Activated T-cell treated with anti-CD3 and anti-CD28 coated beads, Interleukin-2, amount 50 U/mL, for 1 hour (primary cell): ENCODE measurements at regions not wholly inside any gene's neighbourhood (a gene's known extent, or its start where the extent isn't known, plus 50 kb on each side); places are given as distances from the start of the nearest gene placed in this dataset.

Experiments used
- DNase-seq: peaks from one replicate; pipeline ENCODE4 v3.0.0-alpha.2; 2020

GRCh38 chr6:147759536-147759935 lies 251.0 kb downstream of the SAMD5 start:
- DNase-seq, result no peak

DNA sequence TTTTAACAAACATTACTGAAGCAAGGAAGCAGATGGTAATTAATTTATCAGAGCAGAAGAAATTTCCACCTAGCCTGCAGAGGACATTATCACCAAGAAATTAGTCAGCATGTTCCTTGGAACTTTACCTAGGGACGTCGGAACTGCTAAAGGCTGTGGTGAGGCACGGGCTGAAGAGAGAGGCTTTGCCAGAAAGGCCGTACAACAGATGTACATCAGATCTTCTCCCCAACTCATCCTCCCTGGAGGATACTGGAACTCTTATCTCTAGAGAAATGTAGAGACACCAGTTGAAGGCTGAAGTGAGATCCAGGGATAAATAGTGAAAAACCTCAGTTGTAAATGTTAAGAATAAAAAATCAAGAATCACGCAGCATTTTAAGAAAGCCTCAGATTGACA lies 257.1 kb downstream of the SAMD5 start:
- DNase-seq, result no peak

DNA sequence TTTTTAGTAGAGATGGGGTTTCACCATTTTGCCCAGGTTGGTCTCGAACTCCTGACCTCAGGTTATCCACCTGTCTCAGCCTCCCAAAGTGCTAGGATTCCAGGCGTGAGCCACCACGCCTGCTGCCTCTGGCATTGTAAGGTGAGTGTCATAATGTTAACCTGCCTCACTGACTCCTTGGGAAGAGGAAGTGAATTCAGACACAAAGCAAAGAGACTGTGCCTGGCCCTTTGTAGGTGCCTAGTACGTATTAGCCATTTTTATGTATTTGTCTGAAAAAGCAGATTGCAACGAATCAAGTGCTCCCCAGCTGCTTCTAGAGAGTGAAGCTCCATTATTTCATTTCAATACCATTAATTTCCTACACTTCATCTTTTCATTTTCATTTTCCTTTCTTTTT lies 260.5 kb downstream of the SAMD5 start:
- DNase-seq, result no peak

DNA sequence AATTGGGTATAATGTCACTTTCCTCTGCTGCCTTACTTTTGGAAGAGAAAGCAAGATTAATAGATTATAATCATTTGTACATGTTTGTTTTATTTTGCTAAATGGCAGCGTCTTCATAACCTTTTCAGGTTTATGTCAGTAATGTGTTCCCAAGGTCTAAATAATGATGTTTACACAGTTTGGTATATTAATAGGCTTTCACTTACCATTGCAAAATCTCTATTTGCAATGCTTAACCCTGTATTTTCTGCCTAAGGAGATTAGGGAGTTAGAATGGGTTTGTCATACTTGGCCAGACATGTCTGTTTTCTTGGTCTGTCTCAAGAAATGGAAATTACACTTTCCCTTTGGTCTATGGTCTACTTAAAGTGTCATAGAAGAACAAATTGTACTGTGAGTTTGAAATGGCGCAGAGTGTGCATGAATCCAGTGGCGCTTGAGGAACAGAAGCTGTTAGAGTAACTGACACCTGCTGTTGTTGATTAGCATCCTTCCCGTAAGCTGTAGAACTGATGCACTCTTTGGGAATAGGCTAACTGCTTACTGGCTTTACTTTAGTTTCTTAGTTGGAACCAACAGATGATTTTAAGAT lies 261.1 kb downstream of the SAMD5 start:
- no peak for DNase-seq

DNA sequence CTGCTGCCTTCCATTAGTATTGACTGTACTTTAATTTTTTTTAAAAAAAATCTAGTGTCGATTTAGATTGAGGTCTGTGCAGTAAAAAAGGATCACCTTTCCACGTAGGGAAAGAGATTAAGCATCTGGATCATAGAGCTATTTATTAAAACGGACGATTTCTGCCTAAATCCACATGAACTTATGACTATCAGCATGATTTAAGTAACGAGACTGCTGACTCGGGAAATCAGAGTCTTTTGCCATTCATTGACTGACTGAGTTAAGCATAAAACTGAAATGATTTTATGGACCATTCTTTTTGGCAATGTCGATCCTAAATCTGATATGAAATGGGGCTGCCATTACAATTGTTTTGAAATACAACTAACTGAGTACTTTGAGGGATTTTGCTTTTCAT lies 261.7 kb downstream of the SAMD5 start:
- DNase-seq, result no peak

DNA sequence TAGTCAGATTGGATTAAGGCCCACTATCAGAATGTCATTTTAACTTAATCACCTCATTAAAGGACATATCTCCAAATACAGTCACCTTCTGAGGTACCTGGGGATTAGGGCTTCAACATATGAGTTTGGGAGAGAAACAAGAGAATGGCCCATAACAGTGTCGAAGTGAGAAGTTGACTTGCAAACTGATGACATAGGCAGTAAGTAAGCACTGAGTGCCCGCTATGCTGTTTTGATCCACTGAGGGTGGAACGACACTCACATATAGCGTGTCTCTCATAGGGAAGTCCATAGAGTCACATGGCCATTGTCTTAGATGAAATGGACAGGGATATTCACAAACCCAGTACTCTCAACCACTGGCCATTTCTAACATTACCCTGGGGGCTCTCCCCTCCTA lies 264.2 kb downstream of the SAMD5 start:
- no peak for DNase-seq

DNA sequence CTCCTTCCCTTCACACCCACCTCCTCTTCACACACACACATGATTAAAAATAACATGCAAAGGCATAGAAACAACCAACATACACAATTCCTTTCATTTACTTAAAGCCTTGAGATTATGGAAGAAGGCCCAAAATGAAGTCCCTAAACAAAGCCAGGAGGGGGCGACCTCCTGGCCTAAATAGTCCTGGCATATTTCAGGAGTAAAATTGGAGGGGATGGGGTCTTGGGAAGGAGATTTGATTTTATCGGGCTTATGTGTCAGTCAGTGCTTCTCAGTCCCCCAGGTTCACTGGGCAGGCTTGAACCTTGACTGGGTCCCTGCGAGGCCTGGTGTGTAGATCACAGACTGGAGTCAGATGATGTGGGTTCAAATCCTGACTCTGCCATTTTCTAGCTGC lies 266.4 kb downstream of the SAMD5 start:
- DNase-seq, result no peak

DNA sequence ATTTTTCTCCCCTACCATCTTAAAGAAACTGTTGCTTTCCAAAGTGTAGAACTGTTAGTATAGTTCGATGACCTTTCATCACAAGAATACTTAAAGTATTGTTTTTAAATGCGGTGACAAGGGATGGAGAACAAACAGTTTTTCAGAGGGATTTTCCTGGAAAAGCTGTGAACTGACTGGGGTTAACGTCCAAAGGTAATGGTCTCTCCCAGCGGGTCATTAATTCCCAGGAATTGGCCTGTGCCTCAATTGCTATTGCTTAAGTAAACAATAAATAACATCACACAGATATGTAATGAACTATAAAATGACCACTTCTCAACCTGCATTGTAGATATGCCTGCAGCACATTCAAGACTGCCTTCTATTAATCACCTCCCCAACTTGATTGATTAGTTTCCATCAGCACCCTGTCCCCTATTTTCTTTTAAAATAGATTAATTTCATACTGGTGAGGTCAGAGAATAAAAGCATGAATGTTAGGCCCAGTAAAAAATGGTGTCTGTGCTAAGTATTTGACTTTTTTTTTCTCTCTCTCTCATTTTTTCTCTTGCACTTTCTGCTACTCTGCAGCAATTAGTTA lies 268.2 kb downstream of the SAMD5 start:
- no peak for DNase-seq

DNA sequence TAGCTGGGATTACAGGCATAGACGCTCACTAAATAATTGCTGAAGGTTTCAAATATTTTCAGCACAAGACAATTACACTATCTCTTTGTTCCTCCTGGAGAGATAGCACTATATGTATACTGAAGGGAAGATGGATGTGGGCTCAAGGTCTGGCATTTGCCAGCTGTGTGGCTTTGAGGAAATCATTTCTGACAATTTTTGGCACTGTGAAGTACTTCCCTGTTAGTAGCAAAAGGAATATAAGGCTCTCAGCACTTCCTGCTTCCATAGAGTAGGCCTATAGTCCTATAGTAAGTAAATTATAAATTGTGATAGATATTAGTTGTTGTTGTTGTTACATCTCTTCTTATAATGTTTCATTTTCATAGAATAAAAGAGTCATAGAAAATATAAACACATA lies 271.1 kb downstream of the SAMD5 start:
- no peak for DNase-seq

DNA sequence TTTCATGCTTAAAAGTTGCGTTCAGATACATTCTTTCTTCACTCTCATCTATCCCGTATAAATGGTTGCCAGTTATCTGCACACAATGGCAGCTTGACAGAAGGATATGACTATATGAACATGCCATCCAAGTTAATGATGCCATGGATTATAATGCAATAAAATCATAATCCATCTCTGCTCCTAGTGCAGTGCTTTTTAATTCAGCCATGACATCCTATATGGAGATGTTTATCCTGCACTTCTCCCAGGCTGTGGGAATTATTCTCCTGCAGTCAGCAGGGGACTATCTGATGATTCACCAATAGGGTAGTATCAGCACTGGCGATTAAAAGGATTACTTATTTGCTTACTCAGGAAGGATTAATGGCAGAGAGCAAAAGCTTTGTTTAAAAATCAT lies 273.8 kb downstream of the SAMD5 start:
- no peak for DNase-seq

GRCh38 chr6:147784371-147784770 lies 275.9 kb downstream of the SAMD5 start:
- DNase-seq, result no peak

- DNase-seq, result no peak
Observed at GRCh38 chr6:147787417-147787816, 278.9 kb downstream of the SAMD5 start.

DNA sequence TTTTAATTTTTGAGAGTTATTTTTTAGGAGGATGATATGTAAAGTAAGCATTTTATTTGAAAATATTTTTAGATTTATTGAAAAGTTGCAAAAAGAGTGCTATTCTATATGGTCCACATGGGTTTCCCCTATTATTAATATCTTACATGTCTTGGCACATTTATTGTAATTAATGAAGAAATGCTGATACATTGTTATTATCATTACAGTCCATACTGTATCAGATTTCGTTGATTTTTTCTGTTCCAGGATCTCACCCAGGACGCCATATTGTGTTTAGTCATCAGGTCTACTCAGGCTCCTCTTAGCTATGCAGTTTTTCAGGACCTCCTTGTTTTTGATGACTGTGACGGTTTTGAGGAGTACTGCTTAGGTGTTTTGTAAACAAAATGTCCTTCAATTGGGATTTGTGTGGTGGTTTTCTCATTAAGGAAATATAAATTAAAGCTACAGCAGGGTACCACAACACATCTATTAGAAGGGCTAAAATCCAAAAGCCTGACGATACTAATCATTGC lies 281.0 kb downstream of the SAMD5 start:
- no peak for DNase-seq

DNA sequence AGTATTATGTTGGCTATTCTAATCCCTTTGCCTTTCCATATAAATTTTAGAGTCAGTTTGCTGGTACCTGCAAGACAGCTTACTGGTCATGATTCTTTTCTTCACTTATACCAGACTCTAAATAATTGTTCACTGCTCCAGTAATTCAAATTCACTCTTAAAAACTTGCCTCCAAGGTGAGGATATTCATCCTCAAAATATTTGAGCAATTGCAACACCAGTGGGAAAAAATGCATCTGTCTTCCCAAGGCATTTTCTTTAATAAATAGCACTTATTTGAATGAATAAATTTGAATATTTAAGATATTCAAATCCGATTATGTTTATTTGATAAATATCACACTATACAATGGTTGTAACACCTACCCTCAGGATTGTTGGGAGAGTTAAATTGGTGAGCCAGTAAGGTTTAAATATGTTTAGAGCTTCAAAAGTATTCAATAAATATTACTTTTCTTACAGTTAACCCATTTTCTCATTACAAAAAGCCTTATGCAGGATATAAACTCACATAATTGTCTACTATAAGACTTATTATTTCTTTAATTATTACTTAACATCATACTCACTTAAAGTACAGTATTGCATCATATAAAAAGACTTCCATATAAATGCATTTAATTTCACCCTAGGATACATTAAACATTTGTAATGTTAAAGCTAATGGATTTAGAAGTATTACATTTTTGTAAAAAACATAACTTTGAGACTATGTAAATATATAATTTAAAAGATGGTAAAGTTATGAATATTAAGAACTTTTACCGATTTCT lies 285.6 kb downstream of the SAMD5 start:
- DNase-seq, result no peak

GRCh38 chr6:147802459-147802858 lies 294.0 kb downstream of the SAMD5 start:
- DNase-seq, result no peak

- no peak for DNase-seq
Observed at GRCh38 chr6:147805155-147805554, 296.7 kb downstream of the SAMD5 start.

- no peak for DNase-seq
Observed at GRCh38 chr6:147806697-147807096, 298.2 kb downstream of the SAMD5 start.

DNA sequence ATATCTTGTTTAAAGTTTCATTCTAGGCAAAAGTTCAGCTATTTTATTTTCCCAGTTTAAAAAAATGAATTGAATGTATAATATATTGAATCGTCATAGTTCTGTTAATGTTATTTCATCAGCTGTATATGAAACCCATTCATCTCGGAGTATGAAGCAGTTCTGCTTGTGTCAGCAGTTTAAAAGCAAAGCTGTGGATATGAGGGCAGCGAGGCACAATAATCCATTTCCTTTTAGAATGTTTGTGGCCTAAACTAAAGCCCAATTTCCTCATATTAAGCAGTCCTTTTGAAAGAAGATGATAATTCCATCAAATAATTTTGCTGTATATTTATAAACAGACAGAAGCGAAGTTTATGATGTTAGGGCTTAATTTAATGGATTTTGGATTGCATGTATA lies 300.1 kb downstream of the SAMD5 start:
- no peak for DNase-seq

DNA sequence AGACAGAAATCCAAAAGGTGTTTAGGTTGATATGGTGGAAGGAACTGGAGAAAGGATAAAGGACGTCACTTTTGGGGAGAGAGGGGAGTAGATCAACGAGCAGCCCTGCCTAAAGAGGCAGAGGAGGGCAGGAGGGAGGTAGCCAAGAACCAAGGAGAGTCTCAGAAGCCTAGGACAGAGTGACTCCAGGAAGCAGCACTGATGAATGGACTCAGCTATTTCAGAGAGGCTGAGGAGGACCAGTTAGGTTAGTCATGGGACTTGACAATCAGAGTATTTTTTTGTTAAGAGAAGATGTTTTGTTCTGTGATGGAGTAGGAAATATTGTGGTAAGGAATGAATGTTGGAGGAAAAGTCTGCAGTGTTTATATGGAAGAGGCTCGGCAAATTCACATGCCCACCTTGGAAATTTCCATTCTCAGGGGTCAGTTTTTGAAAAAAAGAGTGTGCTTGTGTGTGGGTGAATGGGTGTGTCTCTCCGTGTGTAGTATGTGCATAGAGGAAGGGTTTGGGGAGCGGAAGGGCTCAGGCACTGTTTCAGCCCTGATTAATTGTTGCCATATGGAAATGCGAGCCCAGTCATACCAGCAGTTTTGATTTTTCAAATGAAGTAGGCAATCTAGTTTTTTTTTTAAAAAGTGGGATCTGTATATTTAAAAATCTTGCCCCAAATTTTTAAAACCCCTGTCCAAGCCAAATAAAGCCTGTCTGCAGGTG lies 303.6 kb downstream of the SAMD5 start:
- no peak for DNase-seq

DNA sequence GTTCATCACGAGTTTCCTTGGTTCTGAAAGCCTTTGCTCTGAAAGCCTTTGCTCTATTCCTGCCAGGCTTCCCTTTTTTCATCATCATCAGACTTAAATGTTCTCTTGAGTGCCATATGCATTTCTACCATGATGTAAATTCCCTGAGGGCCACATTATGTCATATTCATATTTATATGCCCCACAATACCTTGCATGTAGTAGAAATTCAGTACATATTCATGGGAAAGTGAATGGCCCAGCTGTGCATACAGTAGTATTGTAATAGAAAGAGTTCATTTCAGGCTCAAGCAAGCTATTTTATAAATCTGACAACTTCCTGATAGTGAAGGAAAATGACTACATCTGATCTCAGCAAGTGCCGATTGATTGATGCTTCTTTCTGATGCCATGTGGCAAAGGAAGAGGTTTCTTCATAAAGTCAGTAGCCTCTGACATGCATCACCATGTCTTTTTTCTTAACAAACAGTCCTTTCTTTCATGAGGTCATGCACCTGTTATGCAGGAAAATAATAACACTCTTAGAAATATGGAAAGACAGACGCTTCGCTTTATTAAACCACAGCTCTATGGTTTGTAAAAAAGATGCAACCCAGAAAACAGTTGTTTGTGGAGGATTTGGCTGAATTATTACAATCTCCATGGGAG lies 308.7 kb downstream of the SAMD5 start:
- DNase-seq, result no peak

GRCh38 chr6:147820520-147820919 lies 312.0 kb downstream of the SAMD5 start:
- no peak for DNase-seq

DNA sequence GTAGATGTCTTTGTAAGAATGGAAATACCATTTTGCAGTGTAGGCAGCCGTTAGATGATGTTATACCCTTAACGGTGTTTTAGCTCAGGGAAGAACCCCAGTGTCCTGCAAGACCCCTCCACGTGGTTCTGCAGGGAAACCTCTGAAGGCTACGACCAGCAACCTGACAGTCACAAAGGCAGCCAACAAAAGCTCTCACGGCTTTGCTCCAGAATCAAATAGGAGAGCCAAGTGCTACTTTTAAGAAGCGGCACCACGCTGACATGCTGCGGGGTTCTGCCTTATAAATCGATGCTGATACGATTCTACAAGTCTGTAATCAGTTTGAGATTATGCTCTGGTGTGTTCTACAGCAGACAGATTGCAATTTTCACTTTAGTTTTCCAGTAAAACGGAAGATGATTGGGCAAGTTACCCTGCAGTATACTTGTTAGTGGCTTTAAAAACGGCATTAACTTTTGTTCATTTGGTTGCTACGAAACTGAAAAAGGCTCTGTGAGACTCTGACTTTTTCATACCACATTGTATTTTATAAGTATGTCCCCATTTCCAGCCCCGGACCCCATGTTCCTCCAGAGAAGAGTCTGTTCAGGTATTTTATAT lies 312.9 kb downstream of the SAMD5 start:
- no peak for DNase-seq

- DNase-seq, result no peak
Observed at GRCh38 chr6:147823936-147824335, 315.4 kb downstream of the SAMD5 start.
